NCI-H774 (cell line): ENCODE measurements at regions not wholly inside any gene's neighbourhood (a gene's known extent, or its start where the extent isn't known, plus 50 kb on each side); places are given as distances from the start of the nearest gene placed in this dataset.
"Not testable (repeated sequence)": the region's sequence is repeated elsewhere in the genome, so short reads cannot be mapped to it uniquely, and the experiment has no call there.

Experiments
- DNase-seq: peaks from one replicate; lab custom pipeline; 2025; lab: John Stamatoyannopoulos, UW

GRCh38 chr5:53160895-53161294 is 51.3 kb upstream of the MOCS2 start:
- DNase-seq, result no peak

- DNase-seq, result no peak
Measured at GRCh38 chr5:53161876-53162275, 52.3 kb upstream of the MOCS2 start.

- no peak for DNase-seq
Measured at GRCh38 chr5:53164478-53165165, 55.1 kb upstream of the MOCS2 start.

- no peak for DNase-seq
Measured at GRCh38 chr5:53165431-53166182, 56.0 kb upstream of the MOCS2 start.

GRCh38 chr5:53166183-53166495 is 56.6 kb upstream of the MOCS2 start:
- DNase-seq, result no peak

GRCh38 chr5:53167836-53168235 is 58.3 kb upstream of the MOCS2 start:
- no peak for DNase-seq

GRCh38 chr5:53169933-53170332 is 60.4 kb upstream of the MOCS2 start:
- no peak for DNase-seq

GRCh38 chr5:53170746-53171349 is 61.3 kb upstream of the MOCS2 start:
- DNase-seq, result peak; percentile 48

GRCh38 chr5:53172073-53172472 is 62.5 kb upstream of the MOCS2 start:
- not testable (repeated sequence) for DNase-seq

GRCh38 chr5:53172630-53173029 is 63.1 kb upstream of the MOCS2 start:
- DNase-seq, result no peak

GRCh38 chr5:53173083-53173482 is 63.5 kb upstream of the MOCS2 start:
- DNase-seq, result no peak

- DNase-seq, result no peak
Measured at GRCh38 chr5:53178830-53179229, 69.3 kb upstream of the MOCS2 start.

GRCh38 chr5:53179691-53180090 is 70.1 kb upstream of the MOCS2 start:
- DNase-seq, result no peak

- no peak for DNase-seq
Measured at GRCh38 chr5:53180538-53180937, 71.0 kb upstream of the MOCS2 start.

- no peak for DNase-seq
Measured at GRCh38 chr5:53180991-53181390, 71.4 kb upstream of the MOCS2 start.

- no peak for DNase-seq
Measured at GRCh38 chr5:53183880-53184279, 74.3 kb upstream of the MOCS2 start.

- no peak for DNase-seq
Measured at GRCh38 chr5:53191548-53192165, 82.1 kb upstream of the MOCS2 start.

- no peak for DNase-seq
Measured at GRCh38 chr5:53194086-53194485, 84.5 kb upstream of the MOCS2 start.

- no peak for DNase-seq
Measured at GRCh38 chr5:53199882-53200281, 90.3 kb upstream of the MOCS2 start.

GRCh38 chr5:53200306-53200705 is 90.7 kb upstream of the MOCS2 start:
- DNase-seq, result no peak

- no peak for DNase-seq
Measured at GRCh38 chr5:53201746-53202145, 92.2 kb upstream of the MOCS2 start.

GRCh38 chr5:53206562-53206961 is 97.0 kb upstream of the MOCS2 start:
- no peak for DNase-seq

GRCh38 chr5:53211799-53212198 is 102.2 kb upstream of the MOCS2 start:
- no peak for DNase-seq
